Muscle layer of colon (tissue), 2 donors: ENCODE measurements at regions not wholly inside any gene's neighbourhood (a gene's known extent, or its start where the extent isn't known, plus 50 kb on each side); places are given as distances from the start of the nearest gene placed in this dataset.

Experiments
- H3K27ac ChIP-seq: one replicate; pipeline ENCODE4 v1.7.0; 2013; ENCODE audit warnings: low read depth, mild to moderate bottlenecking, low read length, moderate library complexity
- H3K27me3 ChIP-seq, 2 donors: one replicate each; pipeline ENCODE4 v1.7.0; 2013; ENCODE audit warnings: low read length in 2 of 2, mild to moderate bottlenecking in 2 of 2; ENCODE audit not compliant: insufficient read depth in 2 of 2, control insufficient read depth in 1 of 2
- H3K36me3 ChIP-seq: one replicate; pipeline ENCODE4 v1.7.0; 2013; ENCODE audit warnings: mild to moderate bottlenecking, low read length; ENCODE audit not compliant: insufficient read depth
- H3K4me1 ChIP-seq: one replicate; pipeline ENCODE4 v1.7.0; 2013; ENCODE audit warnings: mild to moderate bottlenecking, low read length; ENCODE audit not compliant: insufficient read depth
- H3K4me3 ChIP-seq, 2 donors: one replicate each; pipeline ENCODE4 v1.7.0; 2013; ENCODE audit warnings: low read length in 2 of 2, low read depth in 1 of 2, mild to moderate bottlenecking in 1 of 2, moderate library complexity in 1 of 2
- H3K9ac ChIP-seq: one replicate; pipeline ENCODE4 v1.7.0; 2013; ENCODE audit warnings: low read length
- H3K9me3 ChIP-seq: one replicate; pipeline ENCODE4 v1.7.0; 2013; ENCODE audit warnings: mild to moderate bottlenecking, low read length
- donor health status: abdominal sarcoma.
- donor health status: Adenocarcinoma of cecum.

- Histone ChIP-seq H3K4me3 (no peak overlapping the region), H3K9me3 (no peaks in the 10 kb centered on the region), H3K27me3 (no peaks in the 10 kb centered on the region), H3K9ac (no peak overlapping the region), H3K27ac (no peak overlapping the region), H3K36me3 (no peaks in the 10 kb centered on the region), H3K4me1 (no peaks in the 10 kb centered on the region)
These were observed 406.8 kb upstream of the CBLB start for GRCh38 chr3:106275592-106275991.

DNA sequence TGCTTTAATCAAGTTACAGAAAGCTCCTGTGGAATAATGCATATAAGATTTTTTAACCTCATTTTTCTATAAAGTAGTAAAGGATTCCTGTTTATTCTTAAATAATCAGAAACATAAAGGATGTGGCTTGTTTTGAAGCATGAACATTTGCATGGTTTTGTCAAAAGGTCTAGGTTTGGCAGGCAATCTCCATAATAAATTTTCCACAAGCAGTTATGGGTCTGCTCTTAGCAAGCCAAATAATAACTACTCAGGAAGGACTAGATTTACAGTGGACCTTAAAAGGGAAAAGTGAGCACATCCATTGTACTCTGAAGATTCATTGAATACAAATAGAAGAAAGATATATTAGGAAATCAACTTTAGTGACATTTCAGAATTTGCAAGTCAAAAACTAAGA lies 407.3 kb upstream of the CBLB start:
- Histone ChIP-seq H3K4me3 (no peak overlapping the region), H3K9me3 (no peaks in the 10 kb centered on the region), H3K36me3 (no peaks in the 10 kb centered on the region), H3K4me1 (no peaks in the 10 kb centered on the region), H3K27me3 (no peaks in the 10 kb centered on the region), H3K27ac (no peak overlapping the region), H3K9ac (no peak overlapping the region)

DNA sequence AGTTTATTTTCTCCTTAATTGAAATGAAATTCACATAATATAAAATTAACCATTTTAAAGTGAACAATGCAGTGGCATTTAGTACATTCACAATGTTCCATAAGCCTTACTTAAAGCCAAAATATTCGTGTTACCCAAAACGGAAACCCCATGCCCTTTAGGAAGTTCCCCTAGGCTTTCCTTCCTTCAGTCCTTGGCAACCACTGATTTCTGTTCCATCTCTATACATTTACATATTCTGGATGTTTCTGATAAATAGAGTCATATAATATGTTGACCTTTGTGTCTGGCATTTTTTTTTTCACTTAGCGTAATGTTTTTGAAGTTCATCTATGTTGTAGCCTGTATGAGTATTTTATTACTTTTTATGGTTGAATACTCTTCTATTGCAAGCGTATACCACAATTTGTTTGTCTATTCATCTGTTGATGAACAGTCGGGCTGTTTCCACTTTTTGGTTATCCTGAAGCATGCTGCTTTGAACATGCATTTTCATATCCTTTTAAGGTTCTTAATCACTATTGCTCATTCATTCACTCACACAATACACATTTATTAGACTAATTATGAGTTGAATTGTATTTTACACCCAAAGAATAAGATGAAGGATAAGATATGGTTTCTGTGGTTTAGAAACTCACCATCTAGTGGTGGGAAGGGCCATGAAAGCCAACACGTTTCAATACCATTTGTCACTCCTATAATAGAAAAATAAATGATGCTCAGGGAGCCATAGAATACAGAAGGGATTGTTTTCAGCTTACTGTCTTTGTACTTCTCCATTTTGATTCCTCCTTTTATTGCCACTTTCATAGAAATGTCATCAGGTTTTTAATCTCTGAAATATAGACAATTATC lies 408.2 kb upstream of the CBLB start:
- no peaks in the 10 kb centered on the region for H3K9me3 ChIP-seq

DNA sequence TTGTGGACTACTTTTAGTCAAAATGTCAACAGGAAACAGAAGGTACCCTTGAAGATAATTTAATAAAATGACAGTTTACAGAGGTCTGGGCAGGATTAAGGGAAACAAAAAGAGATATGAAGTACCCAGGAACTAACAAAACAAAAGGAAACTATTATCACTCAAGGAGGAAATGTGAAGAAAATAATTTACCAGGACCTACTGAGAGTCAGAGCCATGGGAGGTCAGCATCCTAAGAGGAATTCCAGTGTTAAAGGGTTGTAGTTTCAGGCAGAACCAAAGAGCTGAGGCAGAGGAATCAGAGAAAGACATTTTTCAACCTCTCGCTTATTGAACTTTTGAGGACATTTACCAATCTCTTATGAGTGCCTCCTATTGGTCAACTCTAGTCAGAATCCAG lies 408.9 kb upstream of the CBLB start:
- Histone ChIP-seq H3K9me3 (no peaks in the 10 kb centered on the region), H3K27ac (no peak overlapping the region), H3K27me3 (no peaks in the 10 kb centered on the region), H3K36me3 (no peaks in the 10 kb centered on the region), H3K4me3 (no peak overlapping the region), H3K4me1 (no peaks in the 10 kb centered on the region), H3K9ac (no peak overlapping the region)

More for the DNA sequence above, 408.2 kb upstream of the CBLB start:
- Histone ChIP-seq H3K4me1 (no peaks in the 10 kb centered on the region), H3K27me3 (no peaks in the 10 kb centered on the region), H3K9ac (no peak overlapping the region), H3K36me3 (no peaks in the 10 kb centered on the region), H3K4me3 (no peak overlapping the region), H3K27ac (no peak overlapping the region)

- H3K36me3 ChIP-seq, result no peaks in the 10 kb centered on the region
- no peak overlapping the region for H3K4me3 ChIP-seq
- H3K4me1 ChIP-seq, result no peaks in the 10 kb centered on the region
- no peak overlapping the region for H3K27ac ChIP-seq
- no peaks in the 10 kb centered on the region for H3K27me3 ChIP-seq
- H3K9me3 ChIP-seq, result no peaks in the 10 kb centered on the region
- H3K9ac ChIP-seq, result no peak overlapping the region
These were observed 412.4 kb upstream of the CBLB start for GRCh38 chr3:106281221-106281620.

DNA sequence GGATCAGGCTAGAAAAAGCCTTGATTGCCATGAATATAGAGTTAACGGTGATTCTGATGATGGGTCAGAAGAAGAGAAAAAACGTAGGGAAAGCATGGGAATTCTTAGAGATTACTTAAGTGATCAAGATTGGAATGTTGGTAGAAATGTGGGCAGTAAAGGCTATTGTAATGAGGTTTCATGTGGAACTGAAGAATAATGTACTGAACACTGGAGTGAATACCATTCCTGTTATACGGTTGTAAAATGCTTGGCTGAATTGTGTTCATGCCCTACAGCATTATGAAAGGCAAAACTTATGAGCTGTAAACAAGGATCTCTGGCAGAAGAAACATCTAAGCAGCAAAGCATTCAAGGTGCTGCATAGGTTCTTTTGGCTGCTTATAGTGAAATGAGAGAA lies 414.1 kb upstream of the CBLB start:
- Histone ChIP-seq H3K4me3 (no peak overlapping the region), H3K4me1 (no peaks in the 10 kb centered on the region), H3K27ac (no peak overlapping the region), H3K9ac (no peak overlapping the region), H3K27me3 (no peaks in the 10 kb centered on the region), H3K9me3 (no peaks in the 10 kb centered on the region), H3K36me3 (no peaks in the 10 kb centered on the region)

- Histone ChIP-seq H3K36me3 (no peaks in the 10 kb centered on the region), H3K27ac (no peak overlapping the region), H3K9me3 (no peaks in the 10 kb centered on the region), H3K27me3 (no peaks in the 10 kb centered on the region), H3K9ac (no peak overlapping the region), H3K4me3 (no peak overlapping the region), H3K4me1 (no peaks in the 10 kb centered on the region)
These were observed 420.0 kb upstream of the CBLB start for GRCh38 chr3:106288781-106289180.

DNA sequence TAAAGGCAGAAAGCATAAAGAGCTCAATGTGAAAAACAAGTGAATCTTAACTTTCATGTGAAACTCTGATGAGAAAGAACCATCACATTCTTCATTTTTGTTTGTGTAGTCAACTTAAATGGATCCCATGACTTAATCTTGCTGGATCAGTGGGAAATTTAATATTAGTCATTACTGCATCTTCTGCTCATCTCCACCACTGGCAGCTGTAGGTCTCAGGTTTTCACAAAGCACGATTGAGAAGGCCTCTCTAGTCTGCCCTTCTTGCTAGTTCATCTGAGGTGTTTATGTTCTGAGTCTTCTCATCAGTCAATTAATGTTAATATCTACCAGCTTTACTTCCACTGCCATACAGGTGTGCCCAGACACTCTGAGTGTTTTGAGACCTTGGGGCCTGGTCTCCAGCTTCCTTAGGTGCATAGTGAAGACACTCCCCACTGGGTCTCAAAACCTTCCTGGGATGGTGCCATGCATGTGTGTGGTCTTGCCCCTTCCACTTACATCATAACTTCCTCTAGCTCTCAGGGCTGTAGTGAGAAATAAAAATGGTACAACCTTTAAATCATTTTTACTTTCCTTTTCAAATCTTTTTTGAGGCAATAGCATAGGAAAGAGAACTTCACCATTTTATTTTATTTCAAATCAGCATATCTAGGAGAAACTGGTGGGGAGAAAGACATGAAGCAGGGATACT lies 421.6 kb upstream of the CBLB start:
- Histone ChIP-seq H3K27ac (no peak overlapping the region), H3K4me3 (no peak overlapping the region), H3K4me1 (no peaks in the 10 kb centered on the region), H3K27me3 (no peaks in the 10 kb centered on the region), H3K9ac (no peak overlapping the region), H3K9me3 (no peaks in the 10 kb centered on the region), H3K36me3 (no peaks in the 10 kb centered on the region)

DNA sequence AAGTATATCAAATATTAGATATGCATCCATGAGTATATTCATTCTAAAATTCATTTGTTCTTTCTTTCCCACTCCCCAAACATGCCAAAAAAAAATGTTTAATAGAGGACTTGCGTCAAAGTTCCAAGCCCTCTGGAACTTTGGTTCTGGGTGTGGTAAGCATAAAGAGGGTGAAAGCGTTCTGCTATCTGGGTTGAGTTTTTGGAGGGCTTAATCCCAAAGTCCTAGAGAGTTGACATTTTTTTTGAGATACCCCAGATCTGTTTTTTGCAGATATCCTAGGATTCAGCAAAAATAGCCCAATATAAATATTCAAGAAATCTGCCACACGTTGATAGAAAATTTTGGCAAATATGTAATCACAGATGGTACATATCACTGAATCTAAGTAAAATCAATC lies 424.3 kb upstream of the CBLB start:
- no peak overlapping the region for H3K27ac ChIP-seq
- H3K9me3 ChIP-seq, result no peaks in the 10 kb centered on the region
- no peaks in the 10 kb centered on the region for H3K36me3 ChIP-seq
- H3K4me3 ChIP-seq, result no peak overlapping the region
- no peak overlapping the region for H3K9ac ChIP-seq
- H3K4me1 ChIP-seq, result no peaks in the 10 kb centered on the region
- no peaks in the 10 kb centered on the region for H3K27me3 ChIP-seq

DNA sequence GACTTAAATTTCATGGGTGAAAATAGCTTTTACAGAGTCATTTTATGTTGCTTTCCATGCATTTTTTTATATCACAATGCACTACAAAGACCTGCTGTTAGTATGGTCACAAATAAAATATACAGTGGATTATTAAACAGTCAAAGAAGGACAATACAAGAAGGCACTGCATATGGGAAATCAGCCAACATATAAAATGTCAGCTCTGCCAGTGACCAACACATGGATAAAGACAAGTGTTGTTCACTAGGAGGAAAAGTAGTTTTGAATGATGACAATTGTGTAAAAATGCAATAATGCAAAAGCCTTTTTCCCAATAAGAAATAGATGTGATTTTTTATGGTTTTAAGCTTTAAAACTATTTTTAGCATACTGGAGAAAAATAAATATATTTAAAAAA lies 425.3 kb upstream of the CBLB start:
- Histone ChIP-seq H3K27me3 (no peaks in the 10 kb centered on the region), H3K4me3 (no peak overlapping the region), H3K4me1 (no peaks in the 10 kb centered on the region), H3K27ac (no peak overlapping the region), H3K9ac (no peak overlapping the region), H3K9me3 (no peaks in the 10 kb centered on the region), H3K36me3 (no peaks in the 10 kb centered on the region)

GRCh38 chr3:106296062-106296461 lies 427.2 kb upstream of the CBLB start:
- H3K4me1 ChIP-seq, result no peaks in the 10 kb centered on the region
- no peaks in the 10 kb centered on the region for H3K36me3 ChIP-seq
- H3K9me3 ChIP-seq, result no peaks in the 10 kb centered on the region
- no peak overlapping the region for H3K27ac ChIP-seq
- H3K27me3 ChIP-seq, result no peaks in the 10 kb centered on the region
- H3K4me3 ChIP-seq, result no peak overlapping the region
- no peak overlapping the region for H3K9ac ChIP-seq
